Thyroid gland (tissue), 4 donors: ENCODE measurements at regions not wholly inside any gene's neighbourhood (a gene's known extent, or its start where the extent isn't known, plus 50 kb on each side); places are given as distances from the start of the nearest gene placed in this dataset.
A peak's percentile ranks its signal among the peaks of the same experiment; 100 is the strongest.

ENCODE experiments used
- DNase-seq, 2 donors: peaks; one replicate each; pipeline ENCODE4 v3.0.0-alpha.2; 2019
- H3K27ac ChIP-seq, 3 donors: fragments of 200-600 bp; sonication (generic); 1 replicate in 2 of 3; 2 replicates in 1 of 3; pipeline ENCODE4 v1.5.1; 2016 to 2019; ENCODE audit warnings: mild to moderate bottlenecking in 1 of 3, moderate library complexity in 1 of 3
- H3K27me3 ChIP-seq: fragments of 200-600 bp; sonication (generic); one replicate; pipeline ENCODE4 v1.5.1; 2019
- H3K36me3 ChIP-seq, 2 donors: fragments of 200-600 bp; sonication (generic); one replicate each; pipeline ENCODE4 v1.5.1; 2016 to 2019
- H3K4me1 ChIP-seq, 2 donors: fragments of 200-600 bp; sonication (generic); one replicate each; pipeline ENCODE4 v1.5.1; 2017 to 2019
- H3K4me3 ChIP-seq, 3 donors: fragments of 200-600 bp; sonication (generic); replicated peaks in 1 of 3; 1 replicate in 2 of 3; 2 replicates in 1 of 3; pipeline ENCODE4 v1.5.1; 2016; ENCODE audit warnings: mild to moderate bottlenecking in 1 of 3
- H3K9me3 ChIP-seq: fragments of 200-600 bp; sonication (generic); one replicate; pipeline ENCODE4 v1.5.1; 2017
- CTCF ChIP-seq, 6 experiments: fragments of 200-600 bp in 3 of 6; fragments of 450-650 bp in 3 of 6; sonication (generic) in 3 of 6; IDR thresholded peaks; one replicate each; pipeline ENCODE4 v1.5.1; 2016 to 2019; ENCODE audit warnings: antibody characterized with exemption in 6 of 6, mild to moderate bottlenecking in 2 of 6, inconsistent platforms in 1 of 6, moderate library complexity in 1 of 6
- POLR2A ChIP-seq, 2 donors: fragments of 450-650 bp; IDR thresholded peaks; one replicate each; pipeline ENCODE4 v1.6.1; 2017; ENCODE audit warnings: antibody characterized with exemption in 2 of 2, mild to moderate bottlenecking in 2 of 2, moderate library complexity in 1 of 2
- WGBS, 2 donors: methylation state at CpG; one replicate each; pipeline ENCODE4 v1.1.5; 2017; 5-methylcytosine and 5-hydroxymethylcytosine counted together
- intact Hi-C: fragments of 100-400 bp; cut with DNase I; formaldehyde crosslinking; loops from one replicate; pipeline ENCODE4 v1.15.1; 2023

DNA sequence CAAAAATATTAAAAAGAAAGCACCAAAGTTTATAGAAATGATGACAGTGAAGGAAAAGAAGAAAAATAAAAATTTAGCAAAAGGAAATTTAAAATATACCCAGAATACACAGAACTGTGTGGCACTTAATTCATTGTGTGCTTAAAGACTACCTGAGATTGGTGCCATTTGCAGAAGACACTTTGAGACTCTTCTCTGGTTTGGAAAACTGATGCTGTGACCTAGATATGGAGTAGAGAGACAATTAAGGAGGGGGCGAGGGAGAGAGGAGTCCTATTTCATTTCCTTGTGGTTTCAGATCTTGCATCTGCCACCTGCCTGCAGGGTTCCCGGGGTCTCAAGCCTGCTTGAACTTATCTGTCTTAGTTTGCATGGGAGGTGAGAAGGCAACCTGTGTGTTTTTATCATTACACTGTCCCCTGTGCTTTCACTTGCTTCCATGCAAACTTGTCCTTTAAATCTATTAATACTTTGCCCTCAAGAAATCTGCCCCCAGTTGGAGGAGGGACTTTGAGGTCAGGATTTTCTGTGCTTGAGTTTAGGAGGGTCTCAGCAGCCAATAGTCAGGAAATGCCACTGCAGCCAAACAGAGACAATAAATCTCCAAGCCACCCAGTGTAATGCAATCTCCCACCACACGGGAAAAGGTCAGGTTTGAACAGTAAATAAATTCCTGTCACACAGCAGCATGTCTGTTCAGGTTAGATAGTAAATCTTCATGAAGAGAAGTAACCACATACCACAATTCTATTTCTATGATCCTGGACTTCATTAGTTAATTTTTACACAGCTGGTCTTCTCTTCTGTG is 119.4 kb downstream of the CAND1 start:
- H3K27ac ChIP-seq: no peak overlapping the region
- H3K36me3 ChIP-seq: no peaks in the 10 kb centered on the region
- H3K4me1 ChIP-seq: no peaks in the 10 kb centered on the region
- TF ChIP-seq CTCF (IDR thresholded peaks at IDR 0.05): peak in 3 of 6 experiments; percentile 11 to 29 (median 20)
- no peak for TF ChIP-seq POLR2A (IDR thresholded peaks at IDR 0.05)
- no peak for DNase-seq
- H3K4me3 ChIP-seq: no peak overlapping the region
- intact Hi-C loops: no loop called here
- 54 to 60% methylated on average over 3 of the region's 3 CpGs for WGBS, 2 donors
- no peaks in the 10 kb centered on the region for H3K27me3 ChIP-seq
- no peaks in the 10 kb centered on the region for H3K9me3 ChIP-seq

- no peaks in the 10 kb centered on the region for H3K4me1 ChIP-seq
- intact Hi-C loops: no loop called here
- H3K27me3 ChIP-seq: no peaks in the 10 kb centered on the region
- no peak for DNase-seq
- H3K27ac ChIP-seq: no peak overlapping the region
- no peaks in the 10 kb centered on the region for H3K9me3 ChIP-seq
- no peak overlapping the region for H3K4me3 ChIP-seq
- no peaks in the 10 kb centered on the region for H3K36me3 ChIP-seq
- TF ChIP-seq POLR2A (IDR thresholded peaks at IDR 0.05): no peak
- no peak for TF ChIP-seq CTCF (IDR thresholded peaks at IDR 0.05)
- WGBS, 2 donors: 93 to 94% methylated on average over 4 of the region's 4 CpGs
Observed at GRCh38 chr12:67390273-67390672, 121.1 kb downstream of the CAND1 start.

- Histone ChIP-seq H3K36me3 (no peaks in the 10 kb centered on the region), H3K4me3 (no peak overlapping the region), H3K27ac (no peak overlapping the region), H3K27me3 (no peaks in the 10 kb centered on the region), H3K4me1 (no peaks in the 10 kb centered on the region), H3K9me3 (no peaks in the 10 kb centered on the region)
- TF ChIP-seq CTCF (IDR thresholded peaks at IDR 0.05) (no peak), POLR2A (IDR thresholded peaks at IDR 0.05) (no peak)
- DNase-seq: no peak
- WGBS, 2 donors: 84 to 90% methylated on average over 1 of the region's 1 CpG
- intact Hi-C loops: no loop called here
Observed at GRCh38 chr12:67391034-67391433, 121.9 kb downstream of the CAND1 start.

- Histone ChIP-seq H3K4me3 (no peak overlapping the region), H3K4me1 (no peaks in the 10 kb centered on the region), H3K27ac (no peak overlapping the region), H3K36me3 (no peaks in the 10 kb centered on the region), H3K27me3 (no peaks in the 10 kb centered on the region), H3K9me3 (no peaks in the 10 kb centered on the region)
- intact Hi-C loops: no loop called here
- TF ChIP-seq CTCF (IDR thresholded peaks at IDR 0.05) (no peak), POLR2A (IDR thresholded peaks at IDR 0.05) (no peak)
- WGBS, 2 donors: 94 to 98% methylated on average over 2 of the region's 2 CpGs
- DNase-seq: no peak
Observed at GRCh38 chr12:67391656-67392055, 122.5 kb downstream of the CAND1 start.

- peak overlapping the region in 1 of 3 donors; percentile 2 for H3K27ac ChIP-seq
- TF ChIP-seq POLR2A (IDR thresholded peaks at IDR 0.05) (no peak), CTCF (IDR thresholded peaks at IDR 0.05) (peak in 2 of 6 experiments; percentile 35 to 47)
- DNase-seq: peak; percentile 55 to 68
Observed at GRCh38 chr12:67394550-67394949, 125.4 kb downstream of the CAND1 start.

More at GRCh38 chr12:67394550-67394949, 125.4 kb downstream of the CAND1 start:
- Histone ChIP-seq H3K27me3 (no peaks in the 10 kb centered on the region), H3K4me3 (no peak overlapping the region), H3K4me1 (no peaks in the 10 kb centered on the region), H3K9me3 (no peaks in the 10 kb centered on the region), H3K36me3 (no peaks in the 10 kb centered on the region)
- WGBS, 2 donors: 46 to 48% methylated on average over 6 of the region's 6 CpGs
- intact Hi-C loops: no loop called here
